Testis (tissue), 2 donors: ENCODE measurements at regions not wholly inside any gene's neighbourhood (a gene's known extent, or its start where the extent isn't known, plus 50 kb on each side); places are given as distances from the start of the nearest gene placed in this dataset.
A peak's percentile ranks its signal among the peaks of the same experiment; 100 is the strongest.

Experiments used
- DNase-seq: peaks from one replicate; pipeline ENCODE4 v3.0.0-alpha.2; 2019
- H3K27ac ChIP-seq, 2 donors: fragments of 200-600 bp; sonication (generic); one replicate each; pipeline ENCODE4 v1.5.1; 2019
- H3K27me3 ChIP-seq: fragments of 200-600 bp; sonication (generic); one replicate; pipeline ENCODE4 v1.5.1; 2019
- H3K36me3 ChIP-seq: fragments of 200-600 bp; sonication (generic); one replicate; pipeline ENCODE4 v1.5.1; 2017; ENCODE audit warnings: low read depth; ENCODE audit errors: missing control alignments
- H3K4me1 ChIP-seq: fragments of 200-600 bp; sonication (generic); one replicate; pipeline ENCODE4 v1.5.1; 2019
- H3K4me3 ChIP-seq, 2 donors: fragments of 200-600 bp; sonication (generic); one replicate each; pipeline ENCODE4 v1.5.1; 2017 to 2019
- H3K9me3 ChIP-seq: fragments of 200-600 bp; sonication (generic); one replicate; pipeline ENCODE4 v1.5.1; 2017
- CTCF ChIP-seq, 3 experiments: fragments of 450-650 bp in 2 of 3; fragments of 200-600 bp in 1 of 3; sonication (generic) in 1 of 3; IDR thresholded peaks; one replicate each; pipeline ENCODE4 v1.5.1; 2016 to 2019; ENCODE audit warnings: antibody characterized with exemption in 3 of 3, mild to moderate bottlenecking in 2 of 3, moderate library complexity in 1 of 3
- POLR2A ChIP-seq: fragments of 450-650 bp; IDR thresholded peaks from one replicate; pipeline ENCODE4 v1.6.1; 2017; ENCODE audit warnings: antibody characterized with exemption, mild to moderate bottlenecking, moderate library complexity
- WGBS, 2 donors: methylation state at CpG; one replicate each; pipeline ENCODE4 v1.1.5; 2018; 5-methylcytosine and 5-hydroxymethylcytosine counted together
- intact Hi-C: fragments of 100-400 bp; cut with DNase I; formaldehyde crosslinking; loops from one replicate; pipeline ENCODE4 v1.15.1; 2023; ENCODE audit warnings: low total_unique reads

- Histone ChIP-seq H3K4me1 (no peaks in the 10 kb centered on the region), H3K4me3 (no peak overlapping the region), H3K27ac (no peak overlapping the region), H3K36me3 (no peaks in the 10 kb centered on the region), H3K27me3 (no peaks in the 10 kb centered on the region), H3K9me3 (no peaks in the 10 kb centered on the region)
- TF ChIP-seq CTCF (IDR thresholded peaks at IDR 0.05), result peak; percentile 22 to 58 (median 38)
- TF ChIP-seq POLR2A, result no peak
- intact Hi-C loops, result no loop called here
- WGBS, 2 donors, result 52 to 58% methylated on average over 14 of the region's 14 CpGs
- DNase-seq, result peak; percentile 78
These were observed 65.7 kb upstream of the ALDH1L1 start for GRCh38 chr3:126245811-126246727.
